AG10803 (cell line): ENCODE measurements at regions not wholly inside any gene's neighbourhood (a gene's known extent, or its start where the extent isn't known, plus 50 kb on each side); places are given as distances from the start of the nearest gene placed in this dataset.
"Not testable (repeated sequence)": the region's sequence is repeated elsewhere in the genome, so short reads cannot be mapped to it uniquely, and the experiment has no call there.

Experiments
- DNase-seq: peaks from one replicate; pipeline ENCODE4 v3.0.0; 2010; ENCODE audit warnings: low read depth
- H3K4me3 ChIP-seq: 2 replicates; pipeline ENCODE4 v1.5.1; 2011; ENCODE audit warnings: mild to moderate bottlenecking, low read length, control low read depth
- CTCF ChIP-seq: conservative IDR thresholded peaks from 2 replicates; pipeline ENCODE4 v1.5.1; 2011; ENCODE audit warnings: mild to moderate bottlenecking, low read length, control low read depth, inconsistent platforms

- no peak for TF ChIP-seq CTCF
- no peak overlapping the region for H3K4me3 ChIP-seq
- DNase-seq = no peak
Measured at GRCh38 chr7:17437586-17437985, 139.1 kb downstream of the AHR start.

GRCh38 chr7:17440025-17440784 is 141.8 kb downstream of the AHR start:
- DNase-seq, H3K4me3 ChIP-seq: not testable (repeated sequence)

GRCh38 chr7:17440831-17441230 is 142.4 kb downstream of the AHR start:
- H3K4me3 ChIP-seq = no peak overlapping the region
- no peak for DNase-seq
- TF ChIP-seq CTCF = no peak

- TF ChIP-seq CTCF = no peak
- DNase-seq = no peak
- H3K4me3 ChIP-seq = no peak overlapping the region
Measured at GRCh38 chr7:17441557-17441956, 143.1 kb downstream of the AHR start.

- no peak for DNase-seq
- no peak for TF ChIP-seq CTCF
- no peak overlapping the region for H3K4me3 ChIP-seq
Measured at GRCh38 chr7:17444151-17444550, 145.7 kb downstream of the AHR start.

- TF ChIP-seq CTCF = no peak
- no peak for DNase-seq
- H3K4me3 ChIP-seq = no peak overlapping the region
Measured at GRCh38 chr7:17444673-17445072, 146.2 kb downstream of the AHR start.

- DNase-seq = no peak
- TF ChIP-seq CTCF = no peak
- H3K4me3 ChIP-seq = no peak overlapping the region
Measured at GRCh38 chr7:17446340-17446739, 147.9 kb downstream of the AHR start.
